ENCODE measurements at regions not wholly inside any gene's neighbourhood (a gene's known extent, or its start where the extent isn't known, plus 50 kb on each side); places are given as distances from the start of the nearest gene placed in this dataset.

DNA sequence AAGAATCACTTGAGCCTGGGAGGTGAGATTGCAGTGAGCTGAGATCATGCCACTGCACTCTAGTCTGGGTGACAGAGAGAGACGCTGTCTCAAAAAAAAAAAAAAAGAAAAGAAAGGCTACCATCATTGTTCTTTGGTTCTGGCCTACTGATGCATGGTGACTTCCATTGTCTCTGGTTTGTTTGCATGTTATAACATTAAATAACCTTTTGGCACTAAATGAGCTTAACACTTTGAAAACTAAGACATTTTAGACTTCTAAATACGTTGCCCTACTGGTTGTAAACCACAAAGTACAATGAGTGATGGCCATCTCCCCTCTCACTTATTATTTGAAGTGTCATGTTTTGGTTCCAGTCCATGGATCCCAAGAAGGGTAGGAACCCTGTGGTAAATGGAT is 152.9 kb upstream of the CPM start:
- CTCF ChIA-PET (ENCODE audit: partially characterized antibody) = no interaction called here

More for the DNA sequence above, 152.9 kb upstream of the CPM start:
- no peak overlapping the region for H2BK15ac ChIP-seq (ENCODE audit: low read length)
- no peak for DNase-seq (ENCODE audit: low read depth in 1 of 2, low spot score in 2 of 2)
- H2BK12ac ChIP-seq (ENCODE audit: low read depth, low read length) = no peak overlapping the region
- no peak overlapping the region for H2BK5ac ChIP-seq (ENCODE audit: low read depth, low read length)
- H3K4me1 ChIP-seq (replicated peaks in 1 of 4; ENCODE audit: control insufficient read depth in 3 of 4, insufficient read depth in 4 of 4, low read length in 3 of 4) = peaks cover 0 to 4% (median 2%) of the 10 kb centered on the region in 4 experiments; a peak in 2 of 7 replicates
- H2BK20ac ChIP-seq (ENCODE audit: low read length) = no peak overlapping the region
- no peak overlapping the region for H3K56ac ChIP-seq (replicated peaks; ENCODE audit: insufficient read length, low read depth, low read length)
- POLR2A ChIA-PET (ENCODE audit: partially characterized antibody) = no interaction called here
- no peak overlapping the region for H3K9ac ChIP-seq (replicated peaks in 1 of 4; ENCODE audit: extremely low read depth in 1 of 4, low read depth in 3 of 4, low read length in 3 of 4)
- H2AFZ ChIP-seq (ENCODE audit: low read length) = no peak overlapping the region
- H3K79me2 ChIP-seq (ENCODE audit: control insufficient read depth in 1 of 2, insufficient read depth in 2 of 2, low read length in 2 of 2) = no peaks in the 10 kb centered on the region
- H3K4me2 ChIP-seq (ENCODE audit: insufficient read depth in 1 of 2, low read depth in 2 of 2, low read length in 2 of 2) = no peak overlapping the region
- no peaks in the 10 kb centered on the region for H3K23me2 ChIP-seq (ENCODE audit: low read depth, low read length)
- FAIRE-seq = no peak
- H3K23ac ChIP-seq (ENCODE audit: insufficient read length) = no peak overlapping the region
- no peak overlapping the region for H3K18ac ChIP-seq (ENCODE audit: extremely low read depth, low read length)
- H2BK120ac ChIP-seq (replicated peaks; ENCODE audit: low read depth, low read length) = no peak overlapping the region
- no peak overlapping the region for H3K27ac ChIP-seq (ENCODE audit: low read depth, low read length)
- H4K5ac ChIP-seq (ENCODE audit: insufficient read length, low read depth, low read length) = no peak overlapping the region
- H3K4me3 ChIP-seq (ENCODE audit: extremely low read depth in 1 of 4, insufficient read depth in 2 of 4, low read depth in 3 of 4, low read length in 4 of 4) = no peak overlapping the region
- 95% methylated on average over 1 of the region's 2 CpGs; no CpG with 5 or more reads in 1 of the 2 experiments for WGBS, 2 experiments (ENCODE audit: extremely low coverage in 1 of 2, insufficient coverage in 1 of 2, insufficient read length in 1 of 2, insufficient replicate concordance in 2 of 2, low coverage in 1 of 2, low lambda C conversion rate in 2 of 2, missing lambda C conversion rate in 1 of 2)
- no peaks in the 10 kb centered on the region for H3K36me3 ChIP-seq (ENCODE audit: control insufficient read depth in 2 of 4, insufficient read depth in 4 of 4, low read length in 3 of 4)
- H4K91ac ChIP-seq (replicated peaks; ENCODE audit: insufficient read length, low read length) = no peak overlapping the region
- no peaks in the 10 kb centered on the region for H3K9me3 ChIP-seq (ENCODE audit: insufficient read depth in 2 of 2, low read depth in 1 of 2, low read length in 1 of 2)
- no peak overlapping the region for H4K8ac ChIP-seq (ENCODE audit: extremely low read depth, insufficient read depth, low read length)
- no peak overlapping the region for H3K14ac ChIP-seq (ENCODE audit: insufficient read length)
- H2AK5ac ChIP-seq (ENCODE audit: low read depth, low read length) = no peak overlapping the region
- no peaks in the 10 kb centered on the region for H4K20me1 ChIP-seq (replicated peaks in 1 of 2; ENCODE audit: control insufficient read depth in 1 of 2, insufficient read depth in 2 of 2, low read length in 2 of 2)
- H3K27me3 ChIP-seq (replicated peaks in 1 of 4; ENCODE audit: control insufficient read depth in 3 of 4, extremely low read depth in 1 of 4, insufficient read depth in 3 of 4, low read length in 3 of 4) = no peaks in the 10 kb centered on the region
- no peak overlapping the region for H3K4ac ChIP-seq (replicated peaks; ENCODE audit: insufficient read length, low read depth, low read length)
- no peaks in the 10 kb centered on the region for H3K79me1 ChIP-seq (ENCODE audit: low read depth, low read length)
- TF ChIP-seq EGR1 (IDR thresholded peaks at IDR 0.05; ENCODE audit: borderline replicate concordance, low read depth, low read length) = no peak
- TF ChIP-seq, protein P1, sequence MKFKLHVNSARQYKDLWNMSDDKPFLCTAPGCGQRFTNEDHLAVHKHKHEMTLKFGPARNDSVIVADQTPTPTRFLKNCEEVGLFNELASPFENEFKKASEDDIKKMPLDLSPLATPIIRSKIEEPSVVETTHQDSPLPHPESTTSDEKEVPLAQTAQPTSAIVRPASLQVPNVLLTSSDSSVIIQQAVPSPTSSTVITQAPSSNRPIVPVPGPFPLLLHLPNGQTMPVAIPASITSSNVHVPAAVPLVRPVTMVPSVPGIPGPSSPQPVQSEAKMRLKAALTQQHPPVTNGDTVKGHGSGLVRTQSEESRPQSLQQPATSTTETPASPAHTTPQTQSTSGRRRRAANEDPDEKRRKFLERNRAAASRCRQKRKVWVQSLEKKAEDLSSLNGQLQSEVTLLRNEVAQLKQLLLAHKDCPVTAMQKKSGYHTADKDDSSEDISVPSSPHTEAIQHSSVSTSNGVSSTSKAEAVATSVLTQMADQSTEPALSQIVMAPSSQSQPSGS (IDR thresholded peaks at IDR 0.05; ENCODE audit: low read length) = no peak
- TF ChIP-seq RAD21 (IDR thresholded peaks at IDR 0.05 in 1 of 2, conservative IDR thresholded peaks at IDR 0.05 in 1 of 2; ENCODE audit: low read depth in 2 of 2, low read length in 2 of 2) = no peak
- TF ChIP-seq KDM5A (IDR thresholded peaks at IDR 0.05; ENCODE audit: low read length) = no peak
- no peak for TF ChIP-seq TAF7 (optimal IDR thresholded peaks at IDR 0.05; ENCODE audit: borderline replicate concordance, low read depth, low read length)
- TF ChIP-seq RFX5 (IDR thresholded peaks at IDR 0.05; ENCODE audit: borderline replicate concordance, low read depth, low read length) = no peak
- TF ChIP-seq TEAD4 (IDR thresholded peaks at IDR 0.05; ENCODE audit: low read depth, low read length) = no peak
- TF ChIP-seq RNF2 (IDR thresholded peaks at IDR 0.05; ENCODE audit: borderline replicate concordance, low read depth, low read length, missing control alignments, poor library complexity, severe bottlenecking) = no peak
- TF ChIP-seq POLR2AphosphoS5 (IDR thresholded peaks at IDR 0.05; ENCODE audit: low read depth, low read length) = no peak
- no peak for TF ChIP-seq SP2 (IDR thresholded peaks at IDR 0.05; ENCODE audit: low read length)
- TF ChIP-seq CBX8 (IDR thresholded peaks at IDR 0.05; ENCODE audit: borderline replicate concordance, low read depth, low read length) = no peak
